Adrenal gland (tissue), 9 donors: ENCODE measurements at regions not wholly inside any gene's neighbourhood (a gene's known extent, or its start where the extent isn't known, plus 50 kb on each side); places are given as distances from the start of the nearest gene placed in this dataset.
A peak's percentile ranks its signal among the peaks of the same experiment; 100 is the strongest.

ENCODE experiments used
- DNase-seq, 7 donors: peaks; one replicate each; pipeline ENCODE4 v3.0.0-alpha.2; 2019 to 2020
- H3K27ac ChIP-seq, 5 donors: fragments of 200-600 bp; sonication (generic) in 4 of 5; 1 replicate in 3 of 5; 2 replicates in 2 of 5; pipeline versions ENCODE4 v1.5.1 to v1.8.0; 2016 to 2020; ENCODE audit warnings: mild to moderate bottlenecking in 1 of 5
- H3K27me3 ChIP-seq: fragments of 200-600 bp; 2 replicates; pipeline ENCODE4 v1.8.0; 2021
- H3K36me3 ChIP-seq, 2 donors: fragments of 200-600 bp; replicated peaks in 1 of 2; 1 replicate in 1 of 2; 2 replicates in 1 of 2; pipeline versions ENCODE4 v1.5.1 to v1.8.0; 2018 to 2022
- H3K4me1 ChIP-seq, 2 donors: fragments of 200-600 bp; replicated peaks in 1 of 2; 1 replicate in 1 of 2; 2 replicates in 1 of 2; pipeline versions ENCODE4 v1.5.1 to v1.8.0; 2018 to 2021
- H3K4me3 ChIP-seq, 4 donors: fragments of 200-600 bp; sonication (generic) in 3 of 4; one replicate each; pipeline ENCODE4 v1.5.1; 2016 to 2018
- H3K9me3 ChIP-seq, 3 donors: fragments of 200-600 bp; sonication (generic) in 1 of 3; replicated peaks in 1 of 3; 1 replicate in 2 of 3; 2 replicates in 1 of 3; pipeline versions ENCODE4 v1.5.1 to v1.8.0; 2016 to 2021
- CTCF ChIP-seq, 6 experiments: fragments of 450-650 bp in 4 of 6; fragments of 200-600 bp in 2 of 6; sonication (generic) in 1 of 6; IDR thresholded peaks; 1 replicate in 5 of 6; 2 replicates in 1 of 6; pipeline versions ENCODE4 v1.5.1 to v1.8.0; 2016 to 2021; ENCODE audit warnings: antibody characterized with exemption in 6 of 6, mild to moderate bottlenecking in 2 of 6, moderate library complexity in 1 of 6
- POLR2A ChIP-seq, 2 donors: fragments of 450-650 bp; IDR thresholded peaks; one replicate each; pipeline ENCODE4 v1.6.1; 2017; ENCODE audit warnings: antibody characterized with exemption in 2 of 2, mild to moderate bottlenecking in 2 of 2, moderate library complexity in 1 of 2
- WGBS, 4 donors: extraction: QIAGEN DNeasy Blood & Tissue Kit in 2 of 4; methylation state at CpG; one replicate each; pipeline versions ENCODE4 v1.1.5 to v1.1.7; 2013 to 2017; 5-methylcytosine and 5-hydroxymethylcytosine counted together
- intact Hi-C, 2 donors: fragments of 100-400 bp; cut with DNase I; formaldehyde crosslinking; loops; one replicate each; pipeline versions ENCODE4 v1.14.1 to v1.15.0; 2022 to 2023
- donor health status: healthy with polysubstance abuse.
- donor health status: Bipolar disorder and iron deficiency.
- donor health status: DM: yes; HTN: yes; CAD: no.
- donor health status: DM: no; HTN: no; CAD: no.
- donor health status: DM: no; HTN: no; CAD: no.

GRCh38 chr10:34907743-34908430 is 92.8 kb upstream of the PARD3 start:
- Histone ChIP-seq H3K4me1 (peaks cover 0 to 8% of the 10 kb centered on the region in 2 donors), H3K4me3 (no peak overlapping the region), H3K9me3 (no peaks in the 10 kb centered on the region), H3K36me3 (no peaks in the 10 kb centered on the region), H3K27me3 (no peaks in the 10 kb centered on the region), H3K27ac (peak overlapping the region in 1 of 5 donors; percentile 43)
- intact Hi-C loops: no loop called here
- DNase-seq: no peak
- TF ChIP-seq CTCF (IDR thresholded peaks at IDR 0.05) (no peak), POLR2A (IDR thresholded peaks at IDR 0.05) (no peak)
- 54 to 64% (median 61%) methylated on average over 5 of the region's 5 CpGs for WGBS, 4 donors

GRCh38 chr10:34906067-34906965 is 91.2 kb upstream of the PARD3 start:
- Histone ChIP-seq H3K27me3 (no peaks in the 10 kb centered on the region), H3K36me3 (no peaks in the 10 kb centered on the region), H3K9me3 (no peaks in the 10 kb centered on the region), H3K4me1 (peaks cover 0 to 8% of the 10 kb centered on the region in 2 donors), H3K4me3 (no peak overlapping the region), H3K27ac (peak overlapping the region in 2 of 5 donors; percentile 4 to 50)
- peak in 6 of 7 donors; percentile 23 to 54 (median 42) for DNase-seq
- WGBS, 4 donors: 63 to 75% (median 70%) methylated on average over 24 to 29 of the region's 29 CpGs
- intact Hi-C loops: no loop called here
- no peak for TF ChIP-seq POLR2A (IDR thresholded peaks at IDR 0.05)
- TF ChIP-seq CTCF (IDR thresholded peaks at IDR 0.05): no peak

GRCh38 chr10:34905200-34905927 is 90.3 kb upstream of the PARD3 start:
- Histone ChIP-seq H3K27ac (no peak overlapping the region), H3K27me3 (no peaks in the 10 kb centered on the region), H3K4me3 (no peak overlapping the region), H3K4me1 (peaks cover 0 to 8% of the 10 kb centered on the region in 2 donors), H3K9me3 (no peaks in the 10 kb centered on the region), H3K36me3 (no peaks in the 10 kb centered on the region)
- DNase-seq: no peak
- 78 to 83% (median 80%) methylated on average over 9 of the region's 9 CpGs for WGBS, 4 donors
- intact Hi-C loops: no loop called here
- TF ChIP-seq POLR2A (IDR thresholded peaks at IDR 0.05): no peak
- no peak for TF ChIP-seq CTCF (IDR thresholded peaks at IDR 0.05)

- no peak overlapping the region for H3K4me3 ChIP-seq
- H3K36me3 ChIP-seq: no peaks in the 10 kb centered on the region
- peaks cover 0 to 8% of the 10 kb centered on the region in 2 donors for H3K4me1 ChIP-seq
- no peak for DNase-seq
- 80 to 94% (median 92%) methylated on average over 6 of the region's 6 CpGs for WGBS, 4 donors
- TF ChIP-seq POLR2A (IDR thresholded peaks at IDR 0.05): no peak
- no peak for TF ChIP-seq CTCF (IDR thresholded peaks at IDR 0.05)
- intact Hi-C loops: no loop called here
- no peaks in the 10 kb centered on the region for H3K9me3 ChIP-seq
- no peaks in the 10 kb centered on the region for H3K27me3 ChIP-seq
- no peak overlapping the region for H3K27ac ChIP-seq
These were observed 89.1 kb upstream of the PARD3 start for GRCh38 chr10:34904191-34904590.
